ENCODE measurements at regions not wholly inside any gene's neighbourhood (a gene's known extent, or its start where the extent isn't known, plus 50 kb on each side); places are given as distances from the start of the nearest gene placed in this dataset.

DNA sequence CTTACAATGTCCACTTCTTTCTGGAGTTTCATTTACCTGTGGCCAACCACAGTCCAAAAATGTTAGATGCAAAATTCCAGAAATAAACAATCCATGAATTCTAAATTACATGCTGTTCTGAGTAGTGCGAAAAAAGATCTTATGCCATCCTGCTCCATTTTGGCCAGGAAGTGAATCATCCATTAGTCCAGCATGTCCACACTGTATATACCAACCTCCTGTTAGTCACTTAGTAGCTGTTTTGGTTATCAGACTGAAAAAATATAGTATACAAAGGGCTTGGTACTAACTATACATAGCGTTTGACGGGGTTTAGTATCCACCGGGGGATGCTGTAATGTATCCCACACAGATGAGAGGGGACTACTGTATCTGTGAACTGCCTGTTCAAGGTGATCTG is 618.0 kb upstream of the ARGLU1 start:
- TF ChIP-seq, protein P1, sequence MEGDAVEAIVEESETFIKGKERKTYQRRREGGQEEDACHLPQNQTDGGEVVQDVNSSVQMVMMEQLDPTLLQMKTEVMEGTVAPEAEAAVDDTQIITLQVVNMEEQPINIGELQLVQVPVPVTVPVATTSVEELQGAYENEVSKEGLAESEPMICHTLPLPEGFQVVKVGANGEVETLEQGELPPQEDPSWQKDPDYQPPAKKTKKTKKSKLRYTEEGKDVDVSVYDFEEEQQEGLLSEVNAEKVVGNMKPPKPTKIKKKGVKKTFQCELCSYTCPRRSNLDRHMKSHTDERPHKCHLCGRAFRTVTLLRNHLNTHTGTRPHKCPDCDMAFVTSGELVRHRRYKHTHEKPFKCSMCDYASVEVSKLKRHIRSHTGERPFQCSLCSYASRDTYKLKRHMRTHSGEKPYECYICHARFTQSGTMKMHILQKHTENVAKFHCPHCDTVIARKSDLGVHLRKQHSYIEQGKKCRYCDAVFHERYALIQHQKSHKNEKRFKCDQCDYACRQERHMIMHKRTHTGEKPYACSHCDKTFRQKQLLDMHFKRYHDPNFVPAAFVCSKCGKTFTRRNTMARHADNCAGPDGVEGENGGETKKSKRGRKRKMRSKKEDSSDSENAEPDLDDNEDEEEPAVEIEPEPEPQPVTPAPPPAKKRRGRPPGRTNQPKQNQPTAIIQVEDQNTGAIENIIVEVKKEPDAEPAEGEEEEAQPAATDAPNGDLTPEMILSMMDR (conservative IDR thresholded peaks at IDR 0.05; ENCODE audit: low read depth, low read length) = no peak
- TF ChIP-seq EZH2phosphoT487 (IDR thresholded peaks at IDR 0.05; ENCODE audit: borderline replicate concordance, low read length) (no peak), EZH2 (IDR thresholded peaks at IDR 0.05; ENCODE audit: low read length, unreplicated experiment) (no peak)

Data from PC-3 (cell line).